ENCODE measurements at regions not wholly inside any gene's neighbourhood (a gene's known extent, or its start where the extent isn't known, plus 50 kb on each side); places are given as distances from the start of the nearest gene placed in this dataset.

DNA sequence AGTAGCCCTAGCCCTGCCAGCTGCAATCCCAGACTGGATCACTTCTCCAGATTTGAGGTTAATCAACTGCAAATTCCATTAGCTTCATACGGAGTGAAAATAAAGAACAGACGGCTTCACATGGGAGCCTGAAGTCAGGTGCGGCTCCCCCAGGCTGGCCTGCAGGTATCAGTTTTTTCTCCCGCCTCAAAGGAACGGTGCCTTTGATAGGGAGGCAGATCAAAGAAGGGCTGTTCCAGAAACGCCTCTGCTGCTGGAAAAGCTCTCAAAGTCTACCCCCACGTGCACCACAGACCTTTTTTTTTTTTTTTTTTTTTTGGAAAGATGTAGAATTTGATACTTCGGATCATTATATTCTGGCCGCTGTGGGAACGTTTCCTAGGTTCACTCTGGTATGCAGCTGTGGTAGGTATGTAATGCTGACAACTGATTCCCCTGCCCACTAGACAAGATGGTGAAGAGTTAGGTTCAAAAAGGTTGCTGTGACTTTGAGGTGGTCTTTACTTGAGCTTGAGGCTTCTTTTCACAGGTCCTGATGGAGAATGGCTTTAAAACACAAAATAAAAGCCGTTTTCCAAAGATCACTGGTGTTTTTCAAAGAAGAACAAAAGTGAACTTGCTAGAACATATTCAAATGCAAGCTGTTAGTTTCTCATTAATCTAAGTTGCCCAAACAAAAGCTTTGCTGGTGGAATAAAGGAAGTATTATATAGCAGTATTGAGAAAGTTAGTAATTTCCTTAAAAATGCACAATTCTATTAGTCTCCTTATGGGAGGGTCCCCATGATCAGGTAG lies 189.0 kb upstream of the NFIA start:
- TF ChIP-seq, protein P1, sequence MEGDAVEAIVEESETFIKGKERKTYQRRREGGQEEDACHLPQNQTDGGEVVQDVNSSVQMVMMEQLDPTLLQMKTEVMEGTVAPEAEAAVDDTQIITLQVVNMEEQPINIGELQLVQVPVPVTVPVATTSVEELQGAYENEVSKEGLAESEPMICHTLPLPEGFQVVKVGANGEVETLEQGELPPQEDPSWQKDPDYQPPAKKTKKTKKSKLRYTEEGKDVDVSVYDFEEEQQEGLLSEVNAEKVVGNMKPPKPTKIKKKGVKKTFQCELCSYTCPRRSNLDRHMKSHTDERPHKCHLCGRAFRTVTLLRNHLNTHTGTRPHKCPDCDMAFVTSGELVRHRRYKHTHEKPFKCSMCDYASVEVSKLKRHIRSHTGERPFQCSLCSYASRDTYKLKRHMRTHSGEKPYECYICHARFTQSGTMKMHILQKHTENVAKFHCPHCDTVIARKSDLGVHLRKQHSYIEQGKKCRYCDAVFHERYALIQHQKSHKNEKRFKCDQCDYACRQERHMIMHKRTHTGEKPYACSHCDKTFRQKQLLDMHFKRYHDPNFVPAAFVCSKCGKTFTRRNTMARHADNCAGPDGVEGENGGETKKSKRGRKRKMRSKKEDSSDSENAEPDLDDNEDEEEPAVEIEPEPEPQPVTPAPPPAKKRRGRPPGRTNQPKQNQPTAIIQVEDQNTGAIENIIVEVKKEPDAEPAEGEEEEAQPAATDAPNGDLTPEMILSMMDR (IDR thresholded peaks at IDR 0.05), result no peak
- no peak for TF ChIP-seq POLR2A (IDR thresholded peaks at IDR 0.05)

Measured in breast epithelium (tissue), 3 donors.